Kidney capillary endothelial cell (primary cell): ENCODE measurements at regions not wholly inside any gene's neighbourhood (a gene's known extent, or its start where the extent isn't known, plus 50 kb on each side); places are given as distances from the start of the nearest gene placed in this dataset.
"Not testable (repeated sequence)": the region's sequence is repeated elsewhere in the genome, so short reads cannot be mapped to it uniquely, and the experiment has no call there.

Experiments used
- DNase-seq: peaks from one replicate; pipeline ENCODE4 v3.0.0-alpha.2; 2018; ENCODE audit warnings: low spot score

DNA sequence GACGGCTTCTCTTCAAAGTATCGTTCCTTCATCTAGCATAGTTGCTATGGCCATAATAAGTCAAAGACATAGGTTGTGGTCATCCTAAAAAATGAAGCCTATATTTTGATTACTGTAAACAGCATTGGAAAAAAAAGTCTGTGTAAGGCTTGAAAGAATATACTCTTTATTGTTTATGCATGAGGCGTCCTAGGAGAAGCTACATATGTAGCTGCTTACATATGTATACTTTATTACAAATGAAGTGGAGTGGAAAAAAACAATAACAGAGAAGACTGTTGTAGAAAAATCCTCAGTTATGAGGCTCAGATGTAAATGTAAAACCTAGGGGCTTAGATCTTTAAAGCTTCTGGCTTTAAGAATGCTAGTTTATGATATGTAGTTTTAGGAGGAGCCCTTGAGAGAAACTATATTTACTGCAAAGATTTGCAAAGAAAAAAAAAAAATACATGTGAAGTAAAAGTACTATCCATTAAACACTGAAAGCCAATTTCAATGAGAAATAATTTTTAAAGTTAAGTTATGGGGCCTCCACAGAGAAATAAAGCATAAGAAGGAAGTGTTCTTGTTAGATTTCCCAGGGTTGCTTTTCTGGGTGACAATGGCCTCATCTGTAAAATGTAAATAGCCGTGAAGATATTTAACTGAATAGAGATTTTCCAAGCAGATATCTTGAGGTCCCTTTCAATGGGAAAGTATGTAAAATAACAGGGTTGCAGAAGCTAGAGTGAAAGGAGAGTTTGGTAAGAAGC is 598.2 kb downstream of the TRIML1 start:
- DNase-seq: no peak

DNA sequence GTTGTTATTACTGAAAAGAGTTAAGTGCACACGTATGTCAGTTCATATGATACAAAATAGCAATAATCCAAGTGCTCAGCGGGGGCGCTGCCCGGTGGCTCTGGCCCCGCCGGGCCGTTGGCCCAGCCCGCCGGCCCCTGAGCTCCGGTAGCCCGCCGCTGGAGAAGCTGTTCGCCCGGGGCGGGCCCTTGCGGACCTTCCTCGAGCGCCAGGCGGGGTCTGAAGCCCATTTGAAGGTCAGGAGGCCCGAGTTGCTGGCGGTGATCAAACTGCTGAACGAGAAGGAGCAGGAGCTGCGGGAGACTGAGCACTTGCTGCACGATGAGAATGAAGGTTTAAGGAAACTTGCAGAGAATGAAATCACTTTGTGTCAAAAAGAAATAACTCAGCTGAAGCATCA is 599.0 kb downstream of the TRIML1 start:
- DNase-seq: not testable (repeated sequence)

DNA sequence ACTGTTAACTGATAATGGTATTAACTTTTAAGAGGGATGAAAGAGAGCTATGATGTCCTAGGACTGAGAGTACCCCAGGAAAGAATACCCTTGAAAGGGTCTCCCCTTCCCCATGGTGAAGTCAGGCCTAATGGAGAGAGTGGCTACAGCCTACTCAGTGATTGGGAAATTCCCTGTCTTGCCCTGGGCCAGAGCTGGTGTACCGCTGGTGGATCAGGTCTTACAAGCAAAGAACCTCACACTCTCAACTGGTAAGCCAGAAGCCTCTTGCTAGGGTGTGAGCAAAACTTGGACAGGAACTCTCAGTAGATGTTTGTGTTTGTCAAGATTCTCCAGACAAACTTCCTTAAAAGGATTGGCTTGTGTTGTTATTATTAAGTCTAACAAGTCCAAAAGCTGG is 600.9 kb downstream of the TRIML1 start:
- DNase-seq: not testable (repeated sequence)

DNA sequence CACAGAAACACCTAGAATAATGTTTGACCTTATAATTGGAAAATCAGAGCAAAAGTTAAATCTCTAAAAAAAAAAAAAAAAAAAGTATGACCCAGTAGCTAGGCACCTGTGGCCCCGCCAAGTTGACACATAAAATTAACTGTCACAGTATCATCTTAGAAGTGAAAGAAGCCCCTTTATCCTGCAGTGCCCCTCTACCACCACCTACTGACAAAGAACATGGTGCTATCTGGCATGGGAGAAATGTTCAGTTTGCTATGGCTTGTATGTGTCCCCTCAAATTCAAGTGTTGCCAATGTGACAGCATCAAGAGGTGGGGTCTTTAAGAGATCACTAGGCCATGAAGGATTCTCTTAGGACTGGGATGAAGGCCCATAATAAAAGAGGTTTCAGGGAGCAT is 601.5 kb downstream of the TRIML1 start:
- not testable (repeated sequence) for DNase-seq

DNA sequence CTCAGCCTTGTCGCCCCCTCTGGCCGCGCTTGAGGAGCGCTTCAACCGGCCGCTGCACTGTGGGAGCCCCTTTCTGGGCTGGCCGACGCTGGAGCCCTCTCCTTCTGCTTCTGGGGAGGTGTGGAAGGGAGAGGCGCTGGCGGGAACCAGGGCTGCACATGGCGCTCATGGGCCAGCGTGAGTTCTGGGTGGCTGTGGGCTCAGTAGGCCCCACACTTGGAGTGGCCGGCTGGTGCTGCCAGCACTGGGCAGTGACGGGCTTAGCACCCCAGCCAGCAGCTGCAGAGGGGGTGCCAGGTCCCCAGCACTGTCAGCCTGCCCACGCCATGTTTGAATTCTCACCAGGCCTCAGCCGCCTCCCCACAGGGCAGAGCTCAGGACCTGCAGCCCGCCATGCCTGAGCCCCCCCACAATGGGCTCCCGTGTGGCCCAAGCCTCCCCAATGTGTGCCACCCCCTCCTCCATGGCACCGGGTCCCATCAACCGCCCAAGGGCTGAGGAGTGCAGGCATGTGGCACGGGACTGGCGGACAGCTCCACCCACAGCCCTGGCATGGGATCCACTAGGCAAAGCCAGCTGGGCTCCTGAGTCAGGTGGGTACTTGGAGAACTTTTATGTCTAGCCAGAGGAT is 615.2 kb downstream of the TRIML1 start:
- DNase-seq: no peak

DNA sequence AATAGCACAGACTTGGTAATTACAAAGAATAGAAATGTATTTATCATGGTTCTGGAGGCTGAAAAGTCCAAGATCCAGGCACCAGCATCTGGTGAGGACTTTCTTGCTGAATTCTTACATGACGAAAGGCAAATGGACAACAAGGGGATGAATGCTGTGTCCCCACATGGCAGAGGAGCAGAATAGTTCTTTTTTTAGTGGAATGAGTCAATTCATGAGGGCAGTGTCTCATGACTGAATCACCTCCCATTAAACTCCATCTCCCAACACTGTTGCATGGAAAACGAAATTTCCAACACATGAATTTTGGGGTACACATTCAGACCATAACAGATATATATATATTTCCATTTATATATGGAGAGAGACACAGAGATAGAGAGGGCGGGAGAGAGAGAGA is 628.3 kb downstream of the TRIML1 start:
- no peak for DNase-seq

DNA sequence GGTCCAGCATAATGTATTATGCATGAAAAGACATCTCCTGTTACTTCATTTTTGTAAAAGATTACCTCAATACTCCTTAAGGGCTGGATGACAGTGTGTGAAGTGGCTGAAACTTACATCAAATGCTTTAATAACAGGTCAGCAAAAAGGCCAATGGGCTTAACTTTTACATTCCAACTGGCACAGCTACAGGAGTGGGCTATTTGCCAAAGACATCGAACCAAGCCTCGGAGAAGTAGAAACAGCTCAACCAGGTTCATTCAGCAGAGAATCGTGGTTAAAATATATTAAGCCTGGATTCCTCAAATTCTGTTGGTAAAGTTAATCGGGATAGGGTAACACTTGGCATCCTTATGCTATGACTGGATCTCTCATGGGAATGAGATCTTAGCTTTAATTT is 639.7 kb downstream of the TRIML1 start:
- DNase-seq: no peak

DNA sequence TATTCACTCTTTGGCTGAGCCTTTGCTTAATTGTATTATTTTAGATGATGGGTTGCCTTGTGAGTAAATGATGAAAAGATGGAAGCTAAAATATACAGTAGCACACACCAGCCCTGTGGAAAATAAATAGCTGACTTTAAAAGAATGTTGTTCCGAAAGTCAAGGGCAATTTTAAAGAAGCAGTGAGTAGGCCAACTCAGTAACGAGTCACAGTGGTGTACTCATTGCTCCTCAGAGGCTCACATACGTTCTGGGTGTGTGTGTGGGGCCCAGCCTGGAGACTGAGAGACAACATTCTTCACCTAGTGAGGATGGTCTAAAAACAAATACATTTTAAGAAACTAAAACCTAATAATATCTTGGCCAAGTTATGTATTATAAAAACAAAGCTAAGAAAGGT is 640.3 kb downstream of the TRIML1 start:
- DNase-seq: no peak

DNA sequence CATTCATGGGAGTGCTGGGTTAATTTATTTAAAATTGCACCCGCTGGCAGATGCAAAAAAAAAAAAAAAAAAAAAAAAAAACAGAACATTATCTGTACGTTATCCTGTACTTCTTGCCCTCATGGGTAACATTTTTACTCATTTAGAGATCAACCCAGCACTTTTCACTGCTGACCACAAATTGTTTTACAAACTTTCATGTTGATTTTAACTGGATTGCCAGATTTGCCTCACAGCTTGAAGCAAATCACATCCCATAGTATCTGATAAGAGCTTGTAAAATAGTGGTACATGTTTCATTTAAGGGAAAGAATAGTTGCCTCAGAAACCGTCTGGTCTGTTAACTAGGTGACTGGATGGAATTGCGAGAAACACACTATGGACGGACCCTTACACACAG is 640.8 kb downstream of the TRIML1 start:
- DNase-seq: no peak

DNA sequence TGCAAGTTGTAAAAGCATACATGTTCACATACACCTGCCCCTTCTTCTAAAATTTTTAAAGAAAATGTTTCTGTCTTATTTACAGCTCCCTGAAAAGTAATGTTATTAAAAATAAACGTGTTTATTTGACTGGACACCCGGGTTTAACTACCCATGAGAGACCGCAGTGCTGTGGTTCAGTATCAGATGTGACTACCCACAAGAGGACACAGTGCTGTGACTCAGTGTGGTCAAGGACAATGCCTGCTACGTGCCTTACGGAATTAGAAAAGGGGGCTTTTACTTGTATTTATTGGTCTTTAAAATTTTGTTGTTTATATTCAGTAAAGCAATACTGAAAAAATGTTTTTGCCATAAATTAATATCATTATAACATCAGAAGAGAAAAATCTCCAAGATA is 641.4 kb downstream of the TRIML1 start:
- DNase-seq: no peak

DNA sequence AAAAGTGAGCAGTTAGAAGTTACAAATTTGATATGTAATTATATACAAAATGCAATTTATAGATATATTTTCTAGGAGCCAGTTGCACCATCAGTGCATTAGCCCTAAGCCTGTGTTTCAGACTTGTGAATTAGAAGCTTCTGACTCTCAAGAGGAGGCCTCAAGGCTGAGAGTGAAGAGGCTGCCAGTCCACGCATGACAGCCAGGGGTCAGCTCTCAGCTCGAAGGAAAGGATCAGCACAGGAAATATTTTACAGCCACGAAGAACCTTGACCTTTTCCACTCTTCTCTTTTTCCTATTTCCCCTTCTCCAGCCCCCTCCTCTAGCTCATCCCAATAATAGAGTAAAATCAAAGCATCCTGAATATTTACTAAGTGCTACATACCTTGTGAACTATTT is 642.4 kb downstream of the TRIML1 start:
- no peak for DNase-seq

DNA sequence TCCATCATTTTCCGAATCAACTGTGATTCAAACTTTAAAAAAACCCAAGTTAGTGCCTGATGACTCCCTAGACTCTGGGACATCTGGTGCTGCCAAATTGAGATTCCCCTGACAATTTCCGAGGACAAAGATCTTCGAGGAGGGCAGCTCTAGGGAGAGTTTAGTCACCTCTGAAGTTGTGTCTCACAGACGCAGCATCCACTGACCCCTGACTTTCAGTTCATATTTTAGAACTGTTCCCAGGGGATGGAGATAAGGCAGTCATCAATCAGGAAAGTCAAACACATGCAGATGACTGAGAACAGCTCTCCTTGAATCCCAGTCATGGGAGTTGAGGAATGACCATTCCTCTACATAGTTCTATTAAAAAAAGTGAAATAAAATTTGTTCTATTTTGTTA is 643.9 kb downstream of the TRIML1 start:
- DNase-seq: no peak

DNA sequence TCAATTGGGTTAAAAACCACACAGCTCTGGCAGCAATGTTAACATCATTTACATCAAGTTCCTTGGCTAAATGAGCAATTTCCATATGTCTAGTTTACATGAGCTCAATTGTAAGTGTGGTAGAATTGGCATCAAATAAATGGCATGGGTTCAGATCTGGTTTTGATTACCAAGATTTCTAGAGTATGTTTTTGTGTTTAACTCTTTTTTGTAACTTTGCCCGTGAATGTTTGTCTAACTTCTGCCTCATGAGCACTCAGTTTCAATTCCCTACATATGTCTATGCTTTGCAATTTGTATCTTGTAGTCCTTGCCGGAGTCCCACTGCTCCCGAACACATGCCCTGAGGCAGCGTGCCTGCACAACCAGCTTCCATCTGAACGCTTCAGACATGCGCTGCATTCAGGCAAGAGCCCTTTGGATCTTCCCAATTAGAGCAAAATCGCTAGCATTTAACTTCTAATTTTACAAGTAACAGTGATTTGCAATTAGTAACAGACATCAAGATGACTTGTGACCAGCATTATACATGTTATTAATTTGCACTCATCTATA is 644.4 kb downstream of the TRIML1 start:
- DNase-seq: no peak

DNA sequence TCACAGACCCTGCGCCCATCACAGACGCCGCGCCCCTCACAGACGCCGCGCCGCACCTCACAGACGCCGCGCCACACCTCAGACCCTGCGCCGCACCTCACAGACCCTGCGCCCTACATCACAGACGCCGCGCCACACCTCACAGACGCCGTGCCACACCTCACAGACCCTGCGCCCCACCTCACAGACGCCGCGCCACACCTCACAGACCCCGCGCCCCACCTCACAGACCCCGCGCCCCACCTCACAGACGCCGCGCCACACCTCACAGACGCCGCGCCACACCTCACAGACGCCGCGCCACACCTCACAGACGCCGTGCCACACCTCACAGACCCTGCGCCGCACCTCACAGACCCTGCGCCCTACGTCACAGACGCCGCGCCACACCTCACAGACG is 657.4 kb downstream of the TRIML1 start:
- DNase-seq: not testable (repeated sequence)

DNA sequence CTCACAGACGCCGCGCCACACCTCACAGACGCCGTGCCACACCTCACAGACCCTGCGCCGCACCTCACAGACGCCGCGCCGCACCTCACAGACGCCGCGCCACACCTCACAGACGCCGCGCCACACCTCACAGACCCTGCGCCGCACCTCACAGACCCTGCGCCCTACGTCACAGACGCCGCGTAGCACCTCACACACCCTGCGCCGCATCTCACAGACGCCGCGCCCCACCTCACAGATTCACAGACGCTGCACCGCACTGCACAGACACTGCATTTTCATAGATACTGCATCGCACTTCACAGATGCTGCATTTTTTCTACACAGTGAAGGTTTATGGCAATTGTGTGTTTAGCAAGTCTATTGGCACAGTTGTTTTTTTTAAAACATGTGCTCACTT is 657.8 kb downstream of the TRIML1 start:
- not testable (repeated sequence) for DNase-seq

DNA sequence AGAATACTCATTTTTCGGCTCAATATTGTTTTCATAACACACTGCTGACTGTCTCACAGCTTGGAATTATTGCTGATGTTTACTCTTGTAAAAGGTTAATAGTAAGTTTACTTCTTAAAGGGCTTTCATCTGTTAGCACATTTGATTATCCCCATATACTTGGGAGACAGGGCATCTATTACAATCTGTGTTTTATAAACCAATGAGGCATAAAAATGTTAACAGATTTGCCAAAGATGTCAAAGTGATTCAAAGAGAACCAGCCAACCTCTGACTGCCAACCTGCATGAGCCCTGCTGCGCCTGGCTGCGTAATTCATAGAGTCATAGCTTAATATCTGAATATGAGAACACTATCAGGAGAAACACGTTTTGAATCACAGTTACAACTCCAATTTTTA is 665.6 kb downstream of the TRIML1 start:
- DNase-seq: no peak

DNA sequence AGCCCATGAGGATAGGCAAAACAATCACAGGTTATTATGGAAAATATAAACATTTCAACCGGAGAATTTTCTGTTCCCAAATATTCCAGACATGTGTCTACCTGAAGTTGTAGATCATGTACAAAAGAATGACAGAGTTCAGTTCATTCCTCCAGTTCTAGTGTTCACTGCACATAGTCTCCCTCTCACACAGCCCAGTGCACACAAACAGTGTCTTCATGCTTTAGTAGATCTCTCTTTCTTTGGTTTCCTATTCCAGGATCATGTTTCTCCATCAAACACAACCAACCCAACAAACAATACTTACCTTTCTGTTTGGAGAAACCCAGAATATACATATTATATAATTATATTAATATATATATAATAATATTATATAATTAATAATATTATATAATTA is 671.9 kb downstream of the TRIML1 start:
- DNase-seq: no peak

DNA sequence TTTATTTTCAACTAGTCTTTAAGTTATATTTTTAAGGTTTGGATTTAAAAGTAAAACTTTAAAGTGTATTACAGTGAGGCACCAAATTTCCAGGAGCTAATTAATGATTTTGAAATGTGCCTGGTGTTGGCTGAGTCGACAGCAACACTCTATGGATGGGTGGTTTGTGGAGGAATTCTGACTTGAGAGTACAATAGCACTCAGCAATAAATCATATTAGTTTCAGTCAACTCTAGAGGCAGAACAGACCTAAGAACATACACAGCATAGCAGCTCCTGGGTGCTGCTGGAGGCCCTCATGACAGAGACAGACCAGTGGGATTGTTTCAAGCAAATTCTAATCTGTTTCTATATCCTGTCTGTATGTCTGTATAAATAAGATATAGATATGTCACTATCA is 673.4 kb downstream of the TRIML1 start:
- no peak for DNase-seq

DNA sequence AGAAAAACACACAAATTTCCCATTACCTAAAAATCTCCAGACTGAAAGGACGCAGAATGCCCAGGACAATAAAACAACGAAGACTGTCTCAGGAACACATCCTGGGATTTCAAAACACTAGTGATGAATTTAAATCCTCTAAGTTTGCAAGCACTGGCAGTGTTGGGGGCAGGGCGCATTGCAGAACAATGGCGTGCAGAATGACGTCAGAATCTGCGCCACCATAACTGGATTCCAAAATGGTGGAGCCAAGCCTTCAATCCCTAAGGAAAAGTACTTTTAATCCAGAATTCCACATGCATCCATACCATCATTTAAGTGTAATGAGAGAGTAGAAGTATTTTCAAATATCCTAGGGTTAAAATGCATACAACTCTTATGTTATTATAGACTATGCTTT is 679.1 kb downstream of the TRIML1 start:
- no peak for DNase-seq

DNA sequence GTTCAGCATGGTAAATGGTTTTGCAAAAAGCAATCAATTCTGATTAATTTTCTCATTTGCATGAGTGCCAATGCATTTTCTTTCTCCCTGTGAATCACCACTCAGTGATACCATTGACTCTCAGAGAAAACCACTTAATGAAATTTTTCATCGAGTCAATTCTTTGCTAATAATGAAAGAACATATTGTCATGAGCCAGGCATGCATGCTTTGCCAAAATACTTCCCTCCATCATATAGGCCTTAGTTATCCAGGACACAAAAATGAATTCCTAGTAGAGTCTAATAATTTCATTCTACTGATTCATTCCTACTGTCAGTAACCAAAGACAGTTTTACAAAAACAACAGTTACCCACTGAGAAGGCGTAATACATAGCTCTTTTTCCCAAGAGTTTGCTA is 680.0 kb downstream of the TRIML1 start:
- no peak for DNase-seq

DNA sequence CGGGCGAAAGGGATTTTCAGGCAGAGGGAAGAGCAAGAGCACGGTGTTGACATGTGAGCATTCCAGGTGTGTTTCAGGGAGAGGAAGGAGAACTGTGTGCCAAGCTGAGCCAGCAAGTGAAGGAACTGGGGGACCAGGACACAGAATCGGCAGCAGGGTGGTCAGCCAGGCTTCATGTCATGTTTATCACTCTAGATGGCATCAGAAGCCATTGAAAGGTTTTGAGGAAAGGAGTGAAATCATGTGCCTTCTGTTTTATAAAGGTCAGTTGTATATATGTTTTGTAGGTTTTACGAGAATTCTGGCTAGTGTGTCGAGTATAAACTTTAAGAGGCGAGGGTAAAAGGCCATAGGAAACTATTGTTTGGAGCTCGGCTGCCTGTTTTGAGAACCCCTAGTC is 682.3 kb downstream of the TRIML1 start:
- DNase-seq: no peak

DNA sequence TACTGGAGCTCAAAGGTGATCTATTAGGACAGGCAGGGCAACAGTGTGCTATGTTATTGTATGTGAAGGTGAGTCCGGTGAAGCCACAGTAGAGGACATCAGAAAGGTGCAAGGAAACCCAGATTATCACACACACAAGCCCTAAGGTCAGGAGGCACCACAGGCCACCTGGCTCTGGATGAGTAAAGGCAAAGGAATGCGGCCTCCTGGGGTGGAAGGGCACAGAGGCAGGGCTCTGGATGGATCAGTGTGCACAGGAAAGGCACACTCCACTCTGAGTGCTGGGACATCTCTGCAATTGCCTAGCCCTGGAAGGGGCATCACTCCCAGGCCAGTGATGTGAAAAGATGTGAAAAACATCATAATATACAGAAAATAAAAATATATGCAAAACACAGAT is 683.5 kb downstream of the TRIML1 start:
- DNase-seq: no peak

DNA sequence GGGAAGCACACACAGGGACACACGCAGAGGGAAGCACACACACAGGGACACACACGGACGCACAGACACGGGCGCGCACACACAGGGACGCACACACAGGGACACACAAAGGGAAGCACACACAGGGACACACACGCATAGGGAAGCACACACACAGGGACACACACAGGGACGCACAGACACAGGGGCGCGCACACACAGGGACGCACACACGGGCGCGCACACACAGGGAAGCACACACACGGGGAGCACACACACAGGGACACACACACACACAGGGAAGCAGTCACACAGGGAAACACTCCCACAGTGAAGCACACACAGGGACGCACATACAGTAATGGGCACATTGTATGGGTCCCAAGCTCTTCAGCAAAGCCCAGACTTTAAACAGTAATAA is 685.3 kb downstream of the TRIML1 start:
- DNase-seq: no peak

DNA sequence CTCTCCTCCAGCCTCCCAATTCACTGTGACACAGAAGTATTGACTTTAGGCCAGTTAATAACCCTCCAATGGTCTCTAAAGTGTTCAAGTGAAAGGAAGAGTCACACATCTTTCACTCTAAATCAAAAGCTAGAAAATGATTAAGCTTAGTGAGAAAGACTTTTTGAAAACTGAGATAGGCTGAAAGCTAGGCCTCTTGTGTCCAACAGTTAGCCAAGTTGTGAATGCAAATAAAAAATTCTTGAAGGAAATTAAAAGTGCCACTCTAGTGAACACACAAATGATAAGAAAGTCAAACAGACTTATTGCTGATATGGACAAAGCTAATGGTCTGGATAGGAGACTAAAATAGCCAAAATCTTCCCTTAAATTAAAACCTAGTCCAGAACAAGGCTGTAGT is 687.2 kb downstream of the TRIML1 start:
- no peak for DNase-seq
